DMS153 (cell line): ENCODE measurements at regions not wholly inside any gene's neighbourhood (a gene's known extent, or its start where the extent isn't known, plus 50 kb on each side); places are given as distances from the start of the nearest gene placed in this dataset.

ENCODE experiments used
- DNase-seq: peaks from one replicate; lab custom pipeline; 2025; lab: John Stamatoyannopoulos, UW

- DNase-seq: peak; percentile 4
Measured at GRCh38 chr3:36192901-36193300, 187.4 kb upstream of the STAC start.

GRCh38 chr3:36193448-36193847, 186.9 kb upstream of the STAC start:
- DNase-seq: no peak

GRCh38 chr3:36196058-36196457, 184.2 kb upstream of the STAC start:
- DNase-seq: no peak

GRCh38 chr3:36197151-36197550, 183.2 kb upstream of the STAC start:
- DNase-seq: no peak

- peak; percentile 5 for DNase-seq
Measured at GRCh38 chr3:36201546-36201945, 178.8 kb upstream of the STAC start.

GRCh38 chr3:36206956-36207580, 173.2 kb upstream of the STAC start:
- no peak for DNase-seq

- no peak for DNase-seq
Measured at GRCh38 chr3:36210840-36211651, 169.3 kb upstream of the STAC start.

GRCh38 chr3:36211652-36211999, 168.7 kb upstream of the STAC start:
- no peak for DNase-seq

- no peak for DNase-seq
Measured at GRCh38 chr3:36212251-36212650, 168.1 kb upstream of the STAC start.

GRCh38 chr3:36214460-36214859, 165.8 kb upstream of the STAC start:
- no peak for DNase-seq

- no peak for DNase-seq
Measured at GRCh38 chr3:36215241-36215640, 165.1 kb upstream of the STAC start.

GRCh38 chr3:36219398-36219797, 160.9 kb upstream of the STAC start:
- DNase-seq: no peak

- DNase-seq: no peak
Measured at GRCh38 chr3:36220173-36220572, 160.1 kb upstream of the STAC start.

- no peak for DNase-seq
Measured at GRCh38 chr3:36221975-36222374, 158.3 kb upstream of the STAC start.

GRCh38 chr3:36227980-36228379, 152.3 kb upstream of the STAC start:
- peak; percentile 67 for DNase-seq

- no peak for DNase-seq
Measured at GRCh38 chr3:36229496-36229895, 150.8 kb upstream of the STAC start.

- no peak for DNase-seq
Measured at GRCh38 chr3:36232797-36233489, 147.4 kb upstream of the STAC start.

GRCh38 chr3:36244728-36245127, 135.6 kb upstream of the STAC start:
- no peak for DNase-seq

- no peak for DNase-seq
Measured at GRCh38 chr3:36248374-36248773, 131.9 kb upstream of the STAC start.

- no peak for DNase-seq
Measured at GRCh38 chr3:36250191-36250590, 130.1 kb upstream of the STAC start.

- DNase-seq: no peak
Measured at GRCh38 chr3:36257158-36257852, 123.0 kb upstream of the STAC start.

- no peak for DNase-seq
Measured at GRCh38 chr3:36258421-36258820, 121.9 kb upstream of the STAC start.

- no peak for DNase-seq
Measured at GRCh38 chr3:36259580-36259979, 120.7 kb upstream of the STAC start.
